WTC11 (cell line): ENCODE measurements at regions not wholly inside any gene's neighbourhood (a gene's known extent, or its start where the extent isn't known, plus 50 kb on each side); places are given as distances from the start of the nearest gene placed in this dataset.

Experiments used
- ATAC-seq: fragments of 200-7000 bp; cut with Tn5 transposase; 2 replicates; pipeline ENCODE4 v1.10.0; 2021; ENCODE audit warnings: mild to moderate bottlenecking, moderate library complexity
- CTCF ChIA-PET: fragments of 300-600 bp; sonication (Branson Sonifier 250); formaldehyde crosslinking; loops from one replicate; lab custom pipeline; 2021; ENCODE audit warnings: antibody characterized with exemption; lab: Charles Lee
- POLR2A ChIA-PET: fragments of 350-600 bp; sonication (Branson Sonifier 250); formaldehyde crosslinking; loops from one replicate; lab custom pipeline; 2021; ENCODE audit warnings: antibody characterized with exemption; lab: Charles Lee
- DNase-seq: peaks from one replicate; pipeline ENCODE4 v3.0.0; 2021; ENCODE audit warnings: low spot score
- H3K27ac Mint-ChIP-seq: 2 replicates; pipeline ENCODE4 v1.8.0; 2021; ENCODE audit warnings: mixed read lengths
- H3K27me3 Mint-ChIP-seq: 2 replicates; pipeline ENCODE4 v1.8.0; 2021; ENCODE audit warnings: low read depth, mild to moderate bottlenecking, moderate library complexity, mixed read lengths
- H3K36me3 Mint-ChIP-seq: 2 replicates; pipeline ENCODE4 v1.8.0; 2021; ENCODE audit warnings: mixed read lengths
- H3K4me1 Mint-ChIP-seq: 2 replicates; pipeline ENCODE4 v1.8.0; 2022; ENCODE audit warnings: mixed read lengths
- H3K4me3 Mint-ChIP-seq: 2 replicates; pipeline ENCODE4 v1.8.0; 2021; ENCODE audit warnings: mild to moderate bottlenecking, moderate library complexity, mixed read lengths
- H3K9me3 Mint-ChIP-seq: 2 replicates; pipeline ENCODE4 v1.8.0; 2021; ENCODE audit warnings: mixed read lengths
- AR ChIP-seq: fragments of 250-450 bp; sonication (Bioruptor Pico); IDR thresholded peaks from 2 replicates; pipeline ENCODE4 v1.9.0; 2021; ENCODE audit warnings: mild to moderate bottlenecking
- ATF2 ChIP-seq: sonication (generic); formaldehyde crosslinking; IDR thresholded peaks from 2 replicates; pipeline ENCODE4 v1.8.1; 2022; ENCODE audit warnings: low read depth, missing genetic modification reagents, borderline replicate concordance
- E2F5 ChIP-seq: sonication (generic); formaldehyde crosslinking; IDR thresholded peaks from 2 replicates; pipeline ENCODE4 v1.8.1; 2022; ENCODE audit warnings: mild to moderate bottlenecking, moderate library complexity, missing genetic modification reagents
- ELF4 ChIP-seq: sonication (generic); formaldehyde crosslinking; IDR thresholded peaks from 2 replicates; pipeline ENCODE4 v1.8.1; 2022; ENCODE audit warnings: low read depth, mild to moderate bottlenecking, moderate library complexity, missing genetic modification reagents
- EMX1 ChIP-seq: fragments of 250-450 bp; sonication (Bioruptor Pico); IDR thresholded peaks from 2 replicates; pipeline ENCODE4 v1.8.0; 2021; ENCODE audit warnings: mild to moderate bottlenecking
- ETV6 ChIP-seq: sonication (generic); formaldehyde crosslinking; IDR thresholded peaks from 2 replicates; pipeline ENCODE4 v1.8.1; 2022; ENCODE audit warnings: mild to moderate bottlenecking, missing genetic modification reagents
- FOXP4 ChIP-seq: sonication (generic); formaldehyde crosslinking; IDR thresholded peaks from 2 replicates; pipeline ENCODE4 v1.8.0; 2022; ENCODE audit warnings: mild to moderate bottlenecking, missing genetic modification reagents
- GABPB1 ChIP-seq: sonication (generic); formaldehyde crosslinking; IDR thresholded peaks from 2 replicates; pipeline ENCODE4 v1.8.1; 2023; ENCODE audit warnings: mild to moderate bottlenecking, missing genetic modification reagents
- GTF2I ChIP-seq: fragments of 250-450 bp; sonication (Bioruptor Pico); conservative IDR thresholded peaks from 2 replicates; pipeline ENCODE4 v1.4.0; 2021; ENCODE audit warnings: mild to moderate bottlenecking
- JUN ChIP-seq: sonication (generic); formaldehyde crosslinking; IDR thresholded peaks from 2 replicates; pipeline ENCODE4 v1.8.0; 2023; ENCODE audit warnings: mild to moderate bottlenecking, missing genetic modification reagents
- MXD4 ChIP-seq: fragments of 250-450 bp; sonication (Bioruptor Pico); IDR thresholded peaks from 2 replicates; pipeline ENCODE4 v1.8.0; 2021; ENCODE audit warnings: mild to moderate bottlenecking, moderate library complexity, borderline replicate concordance
- NFATC4 ChIP-seq: fragments of 250-450 bp; sonication (Bioruptor Pico); IDR thresholded peaks from 2 replicates; pipeline ENCODE4 v1.9.0; 2021; ENCODE audit warnings: mild to moderate bottlenecking
- NFE2L1 ChIP-seq: sonication (generic); formaldehyde crosslinking; IDR thresholded peaks from 2 replicates; pipeline ENCODE4 v1.8.1; 2023; ENCODE audit warnings: missing genetic modification reagents
- NR3C1 ChIP-seq: sonication (generic); formaldehyde crosslinking; conservative IDR thresholded peaks from 2 replicates; pipeline ENCODE4 v1.8.1; 2023; ENCODE audit warnings: low read depth, mild to moderate bottlenecking, missing genetic modification reagents
- OVOL2 ChIP-seq: fragments of 250-450 bp; sonication (Bioruptor Pico); IDR thresholded peaks from 2 replicates; pipeline ENCODE4 v1.9.0; 2021; ENCODE audit warnings: mild to moderate bottlenecking, borderline replicate concordance
- PRRX2 ChIP-seq: fragments of 250-450 bp; sonication (Bioruptor Pico); IDR thresholded peaks from 2 replicates; pipeline ENCODE4 v1.8.0; 2021; ENCODE audit warnings: mild to moderate bottlenecking
- TEAD4 ChIP-seq: sonication (generic); formaldehyde crosslinking; IDR thresholded peaks from 2 replicates; pipeline ENCODE4 v1.8.0; 2022; ENCODE audit warnings: mild to moderate bottlenecking, missing genetic modification reagents
- ZNF138 ChIP-seq: sonication (generic); formaldehyde crosslinking; conservative IDR thresholded peaks from 2 replicates; pipeline ENCODE4 v1.8.1; 2022; ENCODE audit warnings: mild to moderate bottlenecking, moderate library complexity, missing genetic modification reagents
- ZNF263 ChIP-seq: sonication (generic); formaldehyde crosslinking; IDR thresholded peaks from 2 replicates; pipeline ENCODE4 v1.8.1; 2022; ENCODE audit warnings: low read depth, mild to moderate bottlenecking, moderate library complexity, missing genetic modification reagents
- ZNF425 ChIP-seq: fragments of 250-450 bp; sonication (Bioruptor Pico); conservative IDR thresholded peaks from 2 replicates; pipeline ENCODE4 v1.9.0; 2021; ENCODE audit warnings: mild to moderate bottlenecking

GRCh38 chr3:7973006-7973405 lies 528.6 kb upstream of the LMCD1 start:
- Mint-ChIP-seq H3K27me3 (no peaks in the 10 kb centered on the region; the same call in 1 of the 2 replicates), H3K4me3 (no peak overlapping the region), H3K9me3 (peaks cover 6% of the 10 kb centered on the region; the same call in 1 of the 2 replicates)
- ChIA-PET POLR2A (no interaction called here), CTCF (no interaction called here)
- ATAC-seq = no peak
- no peak for TF ChIP-seq NFATC4 (CRISPR knock-in tag)
- no peak for TF ChIP-seq NR3C1 (CRISPR knock-in tag)
- TF ChIP-seq GABPB1 (CRISPR knock-in tag) = no peak
- no peak for TF ChIP-seq PRRX2 (CRISPR knock-in tag)
- TF ChIP-seq NFE2L1 (CRISPR knock-in tag) = no peak
- TF ChIP-seq ZNF425 = no peak
- no peak for TF ChIP-seq JUN (CRISPR knock-in tag)
- TF ChIP-seq E2F5 = no peak
- no peak for TF ChIP-seq AR (CRISPR knock-in tag)
- TF ChIP-seq FOXP4 (CRISPR knock-in tag) = no peak
- TF ChIP-seq ELF4 (CRISPR knock-in tag) = no peak
- TF ChIP-seq ZNF263 (CRISPR knock-in tag) = no peak
- TF ChIP-seq ETV6 (CRISPR knock-in tag) = no peak
- no peak for TF ChIP-seq ATF2 (CRISPR knock-in tag)
- TF ChIP-seq OVOL2 (CRISPR knock-in tag) = no peak
- no peak for TF ChIP-seq ZNF138 (CRISPR knock-in tag)
- TF ChIP-seq TEAD4 = no peak
- no peak for TF ChIP-seq EMX1 (CRISPR knock-in tag)
- TF ChIP-seq MXD4 (CRISPR knock-in tag) = no peak
- no peak for TF ChIP-seq GTF2I (CRISPR knock-in tag)
- TF ChIP-seq, all 79 proteins: peak for 0
- Mint-ChIP-seq H3K4me1 (peaks cover 7% of the 10 kb centered on the region; the same call in 1 of the 2 replicates), H3K36me3 (no peaks in the 10 kb centered on the region), H3K27ac (no peak overlapping the region)
- no peak for DNase-seq
